ENCODE measurements at regions not wholly inside any gene's neighbourhood (a gene's known extent, or its start where the extent isn't known, plus 50 kb on each side); places are given as distances from the start of the nearest gene placed in this dataset.
"Not testable (repeated sequence)": the region's sequence is repeated elsewhere in the genome, so short reads cannot be mapped to it uniquely, and the experiment has no call there.

DNA sequence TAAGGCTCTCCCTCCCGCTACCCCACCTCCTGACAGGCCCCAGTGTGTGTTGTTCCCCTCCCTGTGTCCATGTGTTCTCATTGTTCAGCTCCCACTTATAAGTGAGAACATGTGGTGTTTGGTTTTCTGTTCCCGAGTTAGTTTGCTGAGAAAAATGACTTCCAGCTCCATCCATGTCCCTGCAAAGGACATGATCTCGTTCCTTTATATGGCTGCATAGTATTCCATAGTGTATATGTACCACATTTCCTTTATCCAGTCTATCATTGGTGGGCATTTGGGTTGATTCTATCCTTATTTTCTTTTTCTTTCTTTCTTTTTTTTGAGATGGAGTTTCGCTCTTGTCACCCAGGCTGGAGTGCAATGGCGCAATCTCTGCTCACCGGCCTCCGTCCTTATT, 57.8 kb upstream of the RASSF3 start:
- not testable (repeated sequence) for H3K27ac ChIP-seq, H3K4me3 ChIP-seq, ATAC-seq, H3K4me1 ChIP-seq, H3K36me3 ChIP-seq, H3K9me3 ChIP-seq, H3K27me3 ChIP-seq
- WGBS, 2 donors (ENCODE audit: low coverage in 1 of 2), result 40 to 88% methylated on average over 1 to 7 of the region's 7 CpGs

DNA sequence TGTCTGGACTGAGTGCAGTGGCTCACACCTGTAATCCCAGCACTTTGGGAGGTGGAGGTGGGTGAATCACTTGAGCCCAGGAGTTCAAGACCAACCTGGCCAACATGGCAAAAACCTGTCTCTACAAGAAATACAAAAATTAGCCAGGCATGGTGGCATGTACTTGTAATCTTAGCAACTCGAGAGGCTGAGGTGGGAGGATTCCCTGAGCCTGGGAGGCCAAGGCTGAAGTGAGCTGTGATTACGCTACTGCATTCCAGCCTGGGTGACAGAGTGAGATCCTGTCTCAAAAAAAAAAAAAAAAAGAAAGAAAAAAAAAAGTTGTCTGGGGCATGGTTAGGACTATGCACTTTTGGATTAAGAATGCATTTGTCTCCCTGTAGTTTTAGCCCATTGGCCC, 56.6 kb upstream of the RASSF3 start:
- not testable (repeated sequence) for H3K36me3 ChIP-seq, H3K4me3 ChIP-seq, H3K27ac ChIP-seq, H3K27me3 ChIP-seq, ATAC-seq, H3K9me3 ChIP-seq, H3K4me1 ChIP-seq
- 100% methylated on average over 1 of the region's 2 CpGs; no CpG with 5 or more reads in 1 of the 2 donors for WGBS, 2 donors (ENCODE audit: low coverage in 1 of 2)

DNA sequence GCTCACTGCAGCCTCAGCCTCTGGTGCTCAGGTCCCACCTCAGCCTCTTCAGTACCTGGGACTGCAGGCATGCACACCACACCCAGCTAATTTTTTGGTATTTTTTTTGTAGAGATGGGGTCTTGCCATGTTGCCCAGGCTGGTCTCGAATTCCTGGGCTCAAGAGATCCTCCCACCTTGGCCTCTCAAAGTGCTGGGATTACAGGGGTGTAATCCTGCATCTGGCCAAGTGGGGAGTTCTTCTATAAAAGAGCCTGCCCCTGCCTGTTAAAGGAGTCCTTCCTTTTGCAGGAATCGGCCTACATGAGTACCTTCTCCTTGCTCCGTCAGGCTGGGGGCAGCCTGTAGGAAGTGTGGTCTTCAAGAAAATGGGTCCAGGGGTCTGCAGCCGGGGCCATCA, 54.1 kb upstream of the RASSF3 start:
- no peak overlapping the region for H3K4me3 ChIP-seq
- H3K36me3 ChIP-seq, result no peaks in the 10 kb centered on the region
- H3K9me3 ChIP-seq, result no peaks in the 10 kb centered on the region
- H3K27ac ChIP-seq, result no peak overlapping the region
- H3K4me1 ChIP-seq, result no peaks in the 10 kb centered on the region
- 75 to 100% methylated on average over 1 to 2 of the region's 4 CpGs for WGBS, 2 donors (ENCODE audit: low coverage in 1 of 2)
- no peaks in the 10 kb centered on the region for H3K27me3 ChIP-seq
- no peak for ATAC-seq
- TF ChIP-seq, protein P1, sequence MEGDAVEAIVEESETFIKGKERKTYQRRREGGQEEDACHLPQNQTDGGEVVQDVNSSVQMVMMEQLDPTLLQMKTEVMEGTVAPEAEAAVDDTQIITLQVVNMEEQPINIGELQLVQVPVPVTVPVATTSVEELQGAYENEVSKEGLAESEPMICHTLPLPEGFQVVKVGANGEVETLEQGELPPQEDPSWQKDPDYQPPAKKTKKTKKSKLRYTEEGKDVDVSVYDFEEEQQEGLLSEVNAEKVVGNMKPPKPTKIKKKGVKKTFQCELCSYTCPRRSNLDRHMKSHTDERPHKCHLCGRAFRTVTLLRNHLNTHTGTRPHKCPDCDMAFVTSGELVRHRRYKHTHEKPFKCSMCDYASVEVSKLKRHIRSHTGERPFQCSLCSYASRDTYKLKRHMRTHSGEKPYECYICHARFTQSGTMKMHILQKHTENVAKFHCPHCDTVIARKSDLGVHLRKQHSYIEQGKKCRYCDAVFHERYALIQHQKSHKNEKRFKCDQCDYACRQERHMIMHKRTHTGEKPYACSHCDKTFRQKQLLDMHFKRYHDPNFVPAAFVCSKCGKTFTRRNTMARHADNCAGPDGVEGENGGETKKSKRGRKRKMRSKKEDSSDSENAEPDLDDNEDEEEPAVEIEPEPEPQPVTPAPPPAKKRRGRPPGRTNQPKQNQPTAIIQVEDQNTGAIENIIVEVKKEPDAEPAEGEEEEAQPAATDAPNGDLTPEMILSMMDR (IDR thresholded peaks at IDR 0.05), result no peak
- TF ChIP-seq EP300 (IDR thresholded peaks at IDR 0.05) (no peak), POLR2AphosphoS5 (IDR thresholded peaks at IDR 0.05) (no peak), POLR2A (IDR thresholded peaks at IDR 0.05) (no peak)

DNA sequence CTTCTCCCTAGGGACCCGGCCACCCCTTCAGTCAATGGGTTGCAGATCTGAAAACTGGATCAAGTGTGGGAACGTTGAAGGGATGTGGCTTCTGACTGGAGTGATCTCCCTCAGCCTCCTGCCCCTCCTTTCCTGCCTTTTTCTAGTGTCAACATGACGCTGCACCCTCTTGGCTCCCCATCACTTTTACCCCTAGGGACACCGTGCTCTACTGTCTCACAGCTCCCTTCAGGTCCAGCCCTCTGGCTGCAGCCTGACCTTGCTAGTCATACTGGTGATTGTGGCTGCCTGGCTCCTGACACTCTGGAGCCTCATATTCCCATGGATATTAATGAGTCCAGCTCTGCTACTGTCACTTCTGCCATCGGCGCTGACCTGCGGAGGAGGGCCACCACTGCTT, 51.5 kb upstream of the RASSF3 start:
- TF ChIP-seq EP300 (IDR thresholded peaks at IDR 0.05) (no peak), POLR2A (IDR thresholded peaks at IDR 0.05) (no peak), POLR2AphosphoS5 (IDR thresholded peaks at IDR 0.05) (no peak)
- TF ChIP-seq, protein P1 (IDR thresholded peaks at IDR 0.05), result no peak
- WGBS, 2 donors (ENCODE audit: low coverage in 1 of 2), result 69 to 90% methylated on average over 2 to 7 of the region's 7 CpGs
- ATAC-seq, result no peak
- no peaks in the 10 kb centered on the region for H3K27me3 ChIP-seq
- no peak overlapping the region for H3K27ac ChIP-seq
- H3K36me3 ChIP-seq, result no peaks in the 10 kb centered on the region
- H3K4me1 ChIP-seq, result no peaks in the 10 kb centered on the region
- no peak overlapping the region for H3K4me3 ChIP-seq
- no peaks in the 10 kb centered on the region for H3K9me3 ChIP-seq

DNA sequence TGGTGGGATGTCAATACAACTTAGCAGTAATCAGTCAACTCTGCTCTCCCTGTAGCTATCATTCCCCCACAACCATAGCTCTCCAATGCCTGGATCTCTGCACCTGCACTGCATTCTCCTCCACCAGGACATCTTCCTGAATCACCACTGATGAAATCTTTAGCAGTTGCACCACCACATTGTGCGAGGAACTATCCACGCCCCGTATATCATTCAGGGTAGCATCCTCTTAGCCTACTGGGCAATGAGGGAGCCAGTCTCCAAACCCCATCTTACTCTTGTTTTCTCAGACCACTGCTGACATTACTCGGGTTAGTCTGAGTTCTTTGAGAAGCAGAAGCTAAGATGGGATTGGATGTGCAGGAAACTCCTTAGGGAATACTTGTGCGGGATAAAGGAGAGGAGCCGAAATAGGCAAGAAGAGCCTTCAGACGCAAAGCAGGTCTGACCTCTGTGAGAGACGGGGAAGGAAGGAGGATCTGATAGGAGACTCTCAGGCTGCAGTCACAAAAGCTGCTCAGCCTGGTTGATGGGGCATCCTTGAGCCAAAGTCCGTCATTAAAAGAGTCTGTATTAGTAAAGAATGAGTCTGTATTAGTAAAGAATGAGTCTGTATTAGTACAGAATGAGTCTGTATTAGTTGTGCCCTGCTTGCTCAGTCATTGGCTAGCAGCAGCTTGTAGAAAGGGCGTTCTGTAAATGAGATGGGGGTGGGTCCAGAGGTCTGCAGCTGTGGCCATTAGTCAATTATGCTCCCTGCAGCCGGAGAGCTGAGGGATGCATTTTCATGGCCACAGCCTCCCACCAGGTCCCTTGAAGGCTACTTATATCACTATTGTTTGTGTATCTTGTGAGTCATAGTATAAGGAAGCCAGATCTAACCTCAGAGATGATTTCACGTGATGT, 49.6 kb upstream of the RASSF3 start:
- no peak overlapping the region for H3K27ac ChIP-seq
- peaks cover 0 to under 1% (median 0%) of the 10 kb centered on the region in 3 donors for H3K4me1 ChIP-seq
- H3K4me3 ChIP-seq, result no peak overlapping the region
- H3K36me3 ChIP-seq, result no peaks in the 10 kb centered on the region
- TF ChIP-seq EP300 (IDR thresholded peaks at IDR 0.05) (no peak), POLR2A (IDR thresholded peaks at IDR 0.05) (no peak), POLR2AphosphoS5 (IDR thresholded peaks at IDR 0.05) (no peak)
- TF ChIP-seq, protein P1 (IDR thresholded peaks at IDR 0.05), result no peak
- peak; percentile 43 for ATAC-seq
- WGBS, 2 donors (ENCODE audit: low coverage in 1 of 2), result 25 to 40% methylated on average over 5 to 9 of the region's 12 CpGs
- no peaks in the 10 kb centered on the region for H3K9me3 ChIP-seq
- H3K27me3 ChIP-seq, result no peaks in the 10 kb centered on the region
